Activated naive CD4-positive, alpha-beta T cell treated with anti-CD3 and anti-CD28 coated beads for 36 hours (primary cell): ENCODE measurements at regions not wholly inside any gene's neighbourhood (a gene's known extent, or its start where the extent isn't known, plus 50 kb on each side); places are given as distances from the start of the nearest gene placed in this dataset.
A peak's percentile ranks its signal among the peaks of the same experiment; 100 is the strongest.

Experiments used
- CTCF ChIA-PET: fragments of 350-600 bp; sonication (Branson Sonifier 250); formaldehyde crosslinking; loops from one replicate; lab custom pipeline; 2021; ENCODE audit warnings: antibody characterized with exemption; lab: Charles Lee
- DNase-seq: peaks from one replicate; pipeline ENCODE4 v3.0.0-alpha.2; 2020
- H3K27ac Mint-ChIP-seq: one replicate; pipeline ENCODE4 v1.8.0; 2021; ENCODE audit warnings: mild to moderate bottlenecking, mixed read lengths
- H3K27me3 Mint-ChIP-seq: one replicate; pipeline ENCODE4 v1.8.0; 2021; ENCODE audit warnings: low read depth, mixed read lengths
- H3K36me3 Mint-ChIP-seq: one replicate; pipeline ENCODE4 v1.8.0; 2021; ENCODE audit warnings: low read depth, mixed read lengths
- H3K4me1 Mint-ChIP-seq: one replicate; pipeline ENCODE4 v1.8.0; 2021; ENCODE audit warnings: low read depth, mixed read lengths
- H3K4me3 Mint-ChIP-seq: one replicate; pipeline ENCODE4 v1.8.0; 2021; ENCODE audit warnings: mild to moderate bottlenecking, moderate library complexity, mixed read lengths
- H3K9me3 Mint-ChIP-seq: one replicate; pipeline ENCODE4 v1.8.0; 2021; ENCODE audit warnings: mixed read lengths
- intact Hi-C: fragments of 100-400 bp; cut with micrococcal nuclease; formaldehyde crosslinking; loops from one replicate; pipeline ENCODE4 v1.15.1; 2023

DNA sequence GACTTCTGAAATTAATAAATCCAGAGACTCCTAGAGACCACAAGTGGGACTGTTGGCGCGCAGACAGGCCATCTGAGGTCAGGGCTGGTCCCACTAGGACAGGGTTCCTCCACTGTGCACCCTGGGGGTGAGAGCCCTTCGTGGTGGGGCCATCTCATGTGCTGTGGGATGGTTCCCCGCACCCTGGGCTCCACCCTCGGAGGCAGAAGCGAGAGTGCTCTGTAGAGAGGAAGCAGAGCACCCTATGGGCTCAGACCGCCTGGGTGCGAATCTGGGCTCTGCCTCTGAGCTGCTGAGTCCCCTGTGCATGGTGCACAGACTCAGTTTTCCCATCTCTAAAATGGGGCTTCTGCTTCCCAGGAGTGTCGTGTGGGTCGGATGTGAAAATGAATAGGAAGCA lies 227.3 kb downstream of the NPHP4 start:
- peaks cover 12% of the 10 kb centered on the region for H3K9me3 Mint-ChIP-seq
- H3K4me1 Mint-ChIP-seq: no peaks in the 10 kb centered on the region
- peaks cover 27% of the 10 kb centered on the region for H3K27me3 Mint-ChIP-seq
- DNase-seq: no peak
- intact Hi-C loops: no loop called here
- H3K4me3 Mint-ChIP-seq: no peak overlapping the region
- no peak overlapping the region for H3K27ac Mint-ChIP-seq
- CTCF ChIA-PET: no interaction called here
- H3K36me3 Mint-ChIP-seq: peaks cover 2% of the 10 kb centered on the region

DNA sequence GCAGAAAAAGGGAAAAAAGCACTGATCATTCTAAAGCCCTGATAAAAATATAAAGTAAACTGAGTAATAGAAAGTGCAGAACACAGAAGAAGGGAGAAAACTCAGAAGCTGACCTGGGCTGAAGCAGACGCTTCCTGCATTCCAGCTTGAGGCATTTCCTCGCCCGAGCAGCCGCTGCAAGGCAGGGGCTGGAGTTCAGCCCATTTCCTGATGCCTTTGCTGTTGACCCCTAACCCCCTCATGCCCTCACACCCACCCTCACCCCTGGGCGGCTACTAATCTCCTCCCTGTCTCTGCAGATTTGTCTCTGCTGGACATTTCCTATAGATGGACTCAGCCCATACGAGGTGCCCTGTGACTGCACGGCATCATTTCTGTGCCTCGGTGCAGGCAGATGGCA lies 227.8 kb downstream of the NPHP4 start:
- H3K27me3 Mint-ChIP-seq: peaks cover 27% of the 10 kb centered on the region
- CTCF ChIA-PET: no interaction called here
- peaks cover 2% of the 10 kb centered on the region for H3K36me3 Mint-ChIP-seq
- intact Hi-C loops: no loop called here
- no peak overlapping the region for H3K27ac Mint-ChIP-seq
- peaks cover 12% of the 10 kb centered on the region for H3K9me3 Mint-ChIP-seq
- H3K4me3 Mint-ChIP-seq: no peak overlapping the region
- no peak for DNase-seq
- no peaks in the 10 kb centered on the region for H3K4me1 Mint-ChIP-seq

DNA sequence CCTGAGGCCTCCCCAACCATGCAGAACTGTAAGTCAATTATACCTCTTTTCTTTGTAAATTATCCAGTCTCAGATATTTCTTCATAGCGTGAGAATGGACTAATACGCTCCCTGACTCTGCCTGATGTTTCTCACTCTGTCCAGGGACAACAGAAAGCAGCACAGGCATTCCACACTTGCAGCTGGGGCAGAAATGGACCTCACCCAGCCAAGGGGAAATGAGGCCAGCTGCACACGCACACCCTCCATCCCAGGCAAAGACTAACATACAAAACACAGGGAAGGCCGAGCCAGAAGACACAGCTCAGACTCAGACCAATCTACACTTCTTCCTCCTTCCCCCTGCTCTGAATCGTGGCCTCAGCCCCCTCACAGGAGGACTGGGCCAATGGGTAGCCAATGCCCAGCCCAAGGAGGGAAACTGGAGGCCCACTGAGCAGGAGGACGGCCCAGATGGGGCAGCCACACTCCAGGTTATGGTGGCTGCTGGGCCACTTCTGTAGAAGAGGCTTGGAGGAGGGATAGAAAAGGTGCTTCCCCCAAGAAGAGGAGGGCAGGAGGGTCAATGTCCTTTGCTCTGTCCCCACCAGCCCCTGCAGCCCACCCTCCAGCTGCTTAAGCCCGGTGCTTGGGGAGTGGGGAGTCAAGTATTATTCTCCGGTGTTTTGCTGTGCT lies 228.4 kb downstream of the NPHP4 start:
- intact Hi-C loops: no loop called here
- Mint-ChIP-seq H3K9me3 (peaks cover 12% of the 10 kb centered on the region), H3K4me1 (no peaks in the 10 kb centered on the region), H3K36me3 (peaks cover 2% of the 10 kb centered on the region), H3K27me3 (peaks cover 27% of the 10 kb centered on the region), H3K4me3 (no peak overlapping the region), H3K27ac (no peak overlapping the region)
- CTCF ChIA-PET: no interaction called here
- no peak for DNase-seq

DNA sequence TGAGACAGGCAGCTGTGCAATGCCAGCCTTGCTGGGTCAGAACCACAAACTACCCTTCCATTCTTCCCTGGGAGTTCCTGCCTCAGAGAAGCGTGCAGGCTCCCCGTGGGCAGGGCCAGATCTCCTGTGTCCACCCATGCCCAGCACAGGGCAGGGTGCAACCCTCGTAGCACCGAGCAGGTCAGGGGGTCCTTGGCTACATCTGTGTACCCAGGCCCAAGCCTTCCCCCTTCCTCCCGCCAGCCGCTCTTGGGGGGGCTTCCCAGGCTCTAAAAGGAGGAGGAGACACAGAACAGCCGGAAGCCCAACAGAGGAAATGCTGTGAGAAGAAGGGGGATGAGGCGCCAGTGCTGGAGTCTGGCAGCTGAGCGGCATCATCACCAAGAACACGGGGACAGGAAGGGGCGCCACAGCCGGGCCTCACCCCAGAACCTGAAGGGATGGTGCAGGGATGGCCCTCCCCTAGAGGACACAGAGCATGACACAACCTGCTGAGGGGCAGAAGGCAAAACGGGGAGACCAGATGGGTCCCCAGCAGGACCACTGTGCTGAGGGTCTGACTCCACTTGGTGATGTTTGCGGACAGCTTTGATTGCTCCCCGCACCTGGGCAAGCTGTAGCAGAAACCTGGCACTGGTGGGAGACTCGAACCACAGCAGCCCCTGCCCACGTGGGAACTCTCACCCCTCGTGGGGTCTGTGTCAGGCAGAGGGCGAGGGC lies 233.2 kb downstream of the NPHP4 start:
- Mint-ChIP-seq H3K36me3 (no peaks in the 10 kb centered on the region), H3K27ac (no peak overlapping the region), H3K9me3 (peaks cover 11% of the 10 kb centered on the region), H3K4me3 (no peak overlapping the region), H3K27me3 (peaks cover 4% of the 10 kb centered on the region), H3K4me1 (no peaks in the 10 kb centered on the region)
- intact Hi-C loops: no loop called here
- no peak for DNase-seq
- CTCF ChIA-PET: no interaction called here

DNA sequence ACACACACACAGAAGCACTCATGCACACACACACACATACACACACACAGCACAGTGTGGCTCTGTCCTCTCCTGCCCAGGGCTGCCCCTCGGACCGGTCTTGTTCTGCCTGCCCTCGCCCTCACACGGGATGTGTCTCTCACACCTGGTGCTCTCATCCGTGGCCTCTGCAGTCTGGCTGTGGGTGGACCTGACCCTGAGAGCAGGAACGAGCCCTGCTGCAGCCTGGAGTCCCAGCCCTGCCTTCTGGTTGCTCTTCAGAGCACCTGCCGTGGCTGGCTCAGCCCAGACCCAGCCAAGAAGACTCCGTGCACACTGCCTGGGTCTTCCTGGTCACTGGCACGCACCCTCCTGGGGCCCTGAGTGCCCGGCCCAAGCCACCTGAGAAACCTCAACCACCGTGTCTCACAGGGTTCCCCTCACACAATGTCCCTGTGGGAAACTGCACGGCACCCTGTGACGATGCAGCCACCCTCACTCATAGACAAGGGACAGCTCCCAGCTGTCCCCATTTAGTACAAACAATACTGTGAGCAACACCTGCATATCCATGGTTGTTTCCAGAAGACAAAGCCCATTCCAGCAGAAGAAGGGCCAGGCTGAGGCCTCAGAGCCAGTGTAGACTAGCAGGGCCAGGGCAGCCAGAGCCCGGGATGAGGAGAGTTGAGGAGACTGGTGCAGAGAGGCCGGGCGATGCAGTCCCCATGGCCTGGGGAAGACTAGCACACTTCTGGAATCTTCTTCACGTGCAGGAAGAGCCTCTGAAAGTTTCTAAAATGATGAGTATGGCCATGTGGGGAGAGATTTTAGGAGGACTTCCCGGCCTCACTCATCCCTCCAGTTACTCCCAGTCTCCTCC lies 234.0 kb downstream of the NPHP4 start:
- Mint-ChIP-seq H3K4me3 (no peak overlapping the region), H3K9me3 (peaks cover 5% of the 10 kb centered on the region), H3K36me3 (no peaks in the 10 kb centered on the region), H3K27me3 (no peaks in the 10 kb centered on the region), H3K4me1 (no peaks in the 10 kb centered on the region), H3K27ac (peak overlapping the region; percentile 5)
- intact Hi-C loops: no loop called here
- no peak for DNase-seq
- CTCF ChIA-PET: no interaction called here

DNA sequence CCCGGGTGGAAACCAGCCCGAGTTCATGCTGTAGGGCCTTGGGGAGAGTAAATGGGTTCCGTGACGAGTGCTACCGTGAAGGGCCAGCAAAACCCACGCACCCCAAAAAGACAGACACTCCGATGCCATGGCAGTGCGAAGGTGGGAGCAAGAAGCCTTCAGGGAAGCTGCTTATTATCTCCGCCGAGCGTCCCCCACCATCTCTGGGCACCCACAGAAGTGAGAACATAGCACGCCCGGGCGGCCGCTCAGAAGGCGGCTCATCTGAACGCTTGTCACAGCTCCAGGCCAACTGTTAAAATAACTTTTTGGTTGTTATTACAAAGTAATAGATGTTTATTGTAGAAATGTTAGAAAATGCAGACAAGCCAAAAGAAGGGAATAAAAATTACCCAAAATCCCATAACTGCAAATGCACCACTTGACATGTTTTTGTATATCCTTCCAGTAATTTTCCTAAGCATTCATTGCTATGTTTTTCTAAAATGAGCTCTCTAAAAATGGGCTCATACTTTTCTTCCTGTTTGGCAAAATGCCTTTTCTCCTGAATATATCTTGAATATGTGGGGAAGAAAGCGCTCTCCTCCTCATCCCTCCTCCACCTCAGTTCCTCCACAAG lies 234.9 kb downstream of the NPHP4 start:
- no peak overlapping the region for H3K4me3 Mint-ChIP-seq

DNA sequence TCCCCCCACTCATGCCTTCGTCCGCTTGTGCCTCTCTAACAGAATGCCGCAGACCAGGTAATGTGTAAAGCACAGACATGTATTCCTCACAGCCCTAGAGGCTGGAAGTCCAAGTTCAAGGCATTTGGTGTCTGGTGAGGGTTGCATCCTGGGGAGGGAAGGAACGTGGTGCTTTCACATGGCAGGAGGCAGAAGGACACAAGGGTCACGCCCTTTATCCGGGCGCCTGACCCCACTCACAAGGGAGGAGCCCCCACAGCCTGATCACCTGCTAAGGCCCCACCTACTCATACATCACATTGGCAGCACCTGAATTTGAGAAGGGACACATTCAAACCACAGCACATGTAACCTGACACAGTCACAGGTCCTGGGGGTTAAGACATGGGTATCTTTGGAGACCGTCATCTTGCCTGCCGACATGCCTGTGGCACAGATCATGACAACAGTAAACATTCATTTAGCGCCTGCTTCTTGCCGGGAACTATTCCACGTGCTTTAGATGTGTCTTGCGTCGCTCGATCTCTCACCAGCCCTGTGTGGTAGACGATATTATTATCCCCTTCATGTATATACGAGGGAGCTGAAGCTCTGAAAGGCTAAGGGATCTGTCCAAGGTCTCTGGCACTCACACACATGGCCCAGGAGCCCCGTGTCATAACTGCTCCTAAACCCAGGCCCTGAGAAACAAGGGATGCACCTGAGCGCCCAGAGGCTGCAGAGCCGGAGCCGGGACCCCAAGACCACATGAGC lies 235.6 kb downstream of the NPHP4 start:
- intact Hi-C loops: no loop called here
- H3K27ac Mint-ChIP-seq: no peak overlapping the region
- no peak overlapping the region for H3K4me3 Mint-ChIP-seq
- DNase-seq: no peak
- CTCF ChIA-PET: no interaction called here
- no peaks in the 10 kb centered on the region for H3K36me3 Mint-ChIP-seq
- peaks cover 3% of the 10 kb centered on the region for H3K9me3 Mint-ChIP-seq
- no peaks in the 10 kb centered on the region for H3K27me3 Mint-ChIP-seq
- H3K4me1 Mint-ChIP-seq: no peaks in the 10 kb centered on the region

More for the DNA sequence above, 234.9 kb downstream of the NPHP4 start:
- Mint-ChIP-seq H3K36me3 (no peaks in the 10 kb centered on the region), H3K27ac (no peak overlapping the region), H3K9me3 (peaks cover 3% of the 10 kb centered on the region), H3K27me3 (no peaks in the 10 kb centered on the region), H3K4me1 (no peaks in the 10 kb centered on the region)
- intact Hi-C loops: no loop called here
- no peak for DNase-seq
- CTCF ChIA-PET: no interaction called here

DNA sequence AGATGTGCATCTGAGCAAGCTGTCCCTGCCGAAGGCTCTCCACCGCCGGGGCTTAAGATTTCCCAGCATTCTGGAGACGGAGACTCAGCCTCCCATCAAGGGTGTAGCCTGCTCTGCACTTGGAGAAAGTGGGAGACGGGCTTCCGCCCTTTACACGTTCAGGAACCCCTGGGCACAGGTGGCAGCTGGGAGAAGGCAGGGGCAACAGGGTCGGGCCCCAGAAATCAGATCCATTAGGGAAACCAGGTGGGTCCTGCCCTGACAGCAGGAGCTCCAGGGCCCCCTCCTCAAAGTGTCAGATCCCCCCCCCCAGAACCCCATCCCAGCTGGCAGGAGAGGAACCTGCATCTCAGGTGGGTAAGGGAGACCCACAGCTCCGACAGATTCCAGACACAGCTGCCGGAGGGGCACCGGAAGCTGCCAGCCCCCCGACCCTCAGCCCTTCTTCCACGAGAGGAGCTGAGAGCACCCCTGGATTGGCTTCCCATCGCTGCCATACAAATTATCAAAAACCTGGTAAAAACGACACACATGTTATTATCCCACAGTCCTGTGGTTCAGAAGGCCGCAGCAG lies 236.6 kb downstream of the NPHP4 start:
- H3K36me3 Mint-ChIP-seq: no peaks in the 10 kb centered on the region
- intact Hi-C loops: no loop called here
- H3K27ac Mint-ChIP-seq: no peak overlapping the region
- CTCF ChIA-PET: no interaction called here
- H3K27me3 Mint-ChIP-seq: no peaks in the 10 kb centered on the region
- no peak for DNase-seq
- no peak overlapping the region for H3K4me3 Mint-ChIP-seq
- no peaks in the 10 kb centered on the region for H3K4me1 Mint-ChIP-seq
- peaks cover 3% of the 10 kb centered on the region for H3K9me3 Mint-ChIP-seq

DNA sequence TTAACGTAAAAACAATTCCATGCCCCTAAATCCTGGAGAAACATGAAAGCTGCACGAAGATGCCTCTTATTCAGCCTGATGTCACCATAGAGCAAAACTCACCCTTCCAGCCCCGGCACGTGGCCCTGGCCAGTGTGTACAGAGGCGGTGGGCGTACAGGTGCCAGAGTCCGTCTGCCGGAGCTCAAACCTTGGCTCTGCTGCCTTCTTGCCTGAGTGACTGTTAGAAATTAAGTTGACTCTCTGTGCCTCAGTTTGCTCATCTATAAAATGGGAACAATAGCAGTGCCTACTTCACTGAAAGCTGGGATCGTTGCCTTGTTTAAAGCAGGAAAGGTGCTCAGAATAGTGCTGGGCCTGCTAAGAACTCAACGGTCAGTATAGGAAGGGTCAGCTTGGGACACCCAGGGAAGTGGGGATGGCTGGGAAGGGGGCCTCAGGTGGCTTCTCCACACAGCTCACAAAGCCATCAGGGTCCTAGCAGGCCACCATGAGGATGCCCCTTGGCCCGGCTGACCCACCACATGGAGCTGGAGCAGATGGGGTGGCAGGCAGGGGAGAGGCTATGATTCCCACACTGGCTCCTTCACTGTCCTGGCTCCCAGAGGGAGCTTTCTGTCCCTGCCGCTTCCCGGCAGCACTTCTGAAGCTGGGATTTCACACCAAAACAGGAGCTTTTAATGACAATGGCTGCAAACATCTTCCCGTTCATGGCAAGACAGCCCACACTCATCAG lies 237.2 kb downstream of the NPHP4 start:
- Mint-ChIP-seq H3K36me3 (no peaks in the 10 kb centered on the region), H3K27me3 (no peaks in the 10 kb centered on the region), H3K27ac (no peak overlapping the region), H3K4me1 (no peaks in the 10 kb centered on the region), H3K9me3 (no peaks in the 10 kb centered on the region), H3K4me3 (no peak overlapping the region)
- DNase-seq: no peak
- intact Hi-C loops: no loop called here
- CTCF ChIA-PET: no interaction called here

DNA sequence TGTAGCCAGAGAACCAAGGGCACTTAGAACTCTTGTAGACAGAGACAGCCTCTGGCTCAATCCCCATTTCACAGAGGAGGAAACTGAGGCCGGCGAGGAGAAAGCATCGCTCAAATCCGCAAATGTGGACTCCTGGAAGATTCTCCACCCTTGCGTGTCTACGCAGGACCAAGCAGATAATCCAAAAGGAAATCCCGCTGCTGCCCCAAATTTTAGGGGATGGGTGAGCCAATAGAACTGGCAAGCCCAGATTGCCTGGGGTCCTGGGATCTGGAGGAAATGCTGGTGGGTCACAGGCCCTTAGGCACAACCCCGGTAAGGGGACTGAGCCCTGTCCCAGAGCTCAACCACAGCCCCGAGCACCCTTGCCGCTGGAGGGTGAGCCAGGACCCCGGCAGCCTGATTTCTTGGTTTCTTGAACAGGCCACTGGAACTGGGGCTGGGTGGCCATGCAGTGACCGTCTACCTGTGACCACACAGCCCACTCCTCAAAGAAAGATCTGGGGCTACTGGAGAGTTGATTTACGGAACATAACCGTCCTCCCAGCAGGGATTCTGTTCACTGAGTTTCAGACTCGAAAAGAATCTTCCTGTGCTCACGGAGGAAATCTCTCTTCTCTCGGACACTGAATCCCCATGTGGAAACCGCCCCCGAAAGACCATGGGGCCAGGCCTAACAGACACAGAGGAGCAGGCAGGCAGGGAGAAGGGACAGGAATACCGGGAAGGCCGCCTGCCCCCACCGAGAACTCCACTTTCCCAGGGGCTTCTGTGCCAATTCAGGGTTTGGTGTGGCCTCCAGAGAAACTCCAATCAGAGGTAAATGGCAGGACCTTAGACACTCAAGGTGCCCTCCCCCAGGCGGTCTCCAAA lies 238.4 kb downstream of the NPHP4 start:
- no peaks in the 10 kb centered on the region for H3K4me1 Mint-ChIP-seq

More for the DNA sequence above, 238.4 kb downstream of the NPHP4 start:
- Mint-ChIP-seq H3K9me3 (no peaks in the 10 kb centered on the region), H3K27me3 (no peaks in the 10 kb centered on the region), H3K4me3 (no peak overlapping the region), H3K27ac (no peak overlapping the region), H3K36me3 (no peaks in the 10 kb centered on the region)
- intact Hi-C loops: no loop called here
- CTCF ChIA-PET: no interaction called here
- DNase-seq: no peak
